RWPE2 (cell line): ENCODE measurements at regions not wholly inside any gene's neighbourhood (a gene's known extent, or its start where the extent isn't known, plus 50 kb on each side); places are given as distances from the start of the nearest gene placed in this dataset.

Experiments used
- ATAC-seq: fragments of 200-7000 bp; cut with Tn5 transposase; 3 replicates; pipeline ENCODE4 v1.9.1; 2021; ENCODE audit warnings: low read depth
- DNase-seq: peaks from one replicate; pipeline ENCODE4 v3.0.0-alpha.2; 2020; ENCODE audit warnings: low spot score
- H3K27ac ChIP-seq: fragments of 450-650 bp; 2 replicates; pipeline ENCODE4 v1.5.1; 2017; ENCODE audit warnings: mild to moderate bottlenecking; ENCODE audit not compliant: poor library complexity, severe bottlenecking
- H3K27me3 ChIP-seq: fragments of 250-450 bp; sonication (Bioruptor Pico); 2 replicates; pipeline ENCODE4 v1.5.1; 2021; ENCODE audit warnings: mild to moderate bottlenecking, moderate library complexity; ENCODE audit not compliant: insufficient read depth, poor library complexity, severe bottlenecking
- H3K36me3 ChIP-seq: fragments of 250-450 bp; sonication (Bioruptor Pico); 2 replicates; pipeline ENCODE4 v1.5.1; 2020; ENCODE audit warnings: low read depth, mild to moderate bottlenecking, moderate library complexity
- H3K4me1 ChIP-seq: fragments of 250-450 bp; sonication (Bioruptor Pico); 2 replicates; pipeline ENCODE4 v1.5.1; 2021; ENCODE audit warnings: mild to moderate bottlenecking, moderate library complexity; ENCODE audit not compliant: insufficient read depth, poor library complexity, severe bottlenecking
- H3K4me3 ChIP-seq: fragments of 250-450 bp; sonication (Bioruptor Pico); 2 replicates; pipeline ENCODE4 v1.5.1; 2021; ENCODE audit warnings: mild to moderate bottlenecking, moderate library complexity; ENCODE audit not compliant: severe bottlenecking
- H3K9me3 ChIP-seq: fragments of 250-450 bp; sonication (Bioruptor Pico); 2 replicates; pipeline ENCODE4 v1.5.1; 2021; ENCODE audit warnings: mild to moderate bottlenecking, moderate library complexity; ENCODE audit not compliant: severe bottlenecking
- TF ChIP-seq, protein P1 (sequence below): fragments of 450-650 bp; IDR thresholded peaks from one replicate; pipeline ENCODE4 v1.5.1; 2017; ENCODE audit warnings: mild to moderate bottlenecking, moderate library complexity; ENCODE audit not compliant: poor library complexity, severe bottlenecking

DNA sequence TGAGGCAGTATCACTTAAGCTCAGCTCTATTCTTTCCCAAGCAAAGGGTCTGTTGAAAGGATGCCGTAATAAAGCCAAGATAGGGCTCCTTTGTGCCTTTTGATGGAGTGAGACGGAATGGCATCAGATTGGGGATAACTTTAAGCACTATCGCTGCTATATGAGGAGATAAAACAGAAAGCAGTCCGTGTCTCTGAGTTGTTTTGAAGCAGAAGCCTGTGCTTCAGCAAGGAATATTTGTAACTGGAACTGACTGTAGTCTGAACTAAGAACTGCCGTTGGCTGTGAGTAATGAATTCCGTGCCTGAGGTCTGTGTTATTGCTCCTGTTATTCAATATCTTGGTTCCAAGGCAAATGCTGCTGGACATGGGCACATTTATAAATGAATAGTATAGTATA is 297.4 kb downstream of the ANKRD50 start:
- ATAC-seq (no peak), DNase-seq (no peak)
- Histone ChIP-seq H3K27me3 (no peaks in the 10 kb centered on the region), H3K4me3 (no peak overlapping the region), H3K27ac (peak overlapping the region; percentile 46), H3K36me3 (no peaks in the 10 kb centered on the region), H3K9me3 (no peaks in the 10 kb centered on the region), H3K4me1 (peaks cover 19% of the 10 kb centered on the region)
- TF ChIP-seq, protein P1, sequence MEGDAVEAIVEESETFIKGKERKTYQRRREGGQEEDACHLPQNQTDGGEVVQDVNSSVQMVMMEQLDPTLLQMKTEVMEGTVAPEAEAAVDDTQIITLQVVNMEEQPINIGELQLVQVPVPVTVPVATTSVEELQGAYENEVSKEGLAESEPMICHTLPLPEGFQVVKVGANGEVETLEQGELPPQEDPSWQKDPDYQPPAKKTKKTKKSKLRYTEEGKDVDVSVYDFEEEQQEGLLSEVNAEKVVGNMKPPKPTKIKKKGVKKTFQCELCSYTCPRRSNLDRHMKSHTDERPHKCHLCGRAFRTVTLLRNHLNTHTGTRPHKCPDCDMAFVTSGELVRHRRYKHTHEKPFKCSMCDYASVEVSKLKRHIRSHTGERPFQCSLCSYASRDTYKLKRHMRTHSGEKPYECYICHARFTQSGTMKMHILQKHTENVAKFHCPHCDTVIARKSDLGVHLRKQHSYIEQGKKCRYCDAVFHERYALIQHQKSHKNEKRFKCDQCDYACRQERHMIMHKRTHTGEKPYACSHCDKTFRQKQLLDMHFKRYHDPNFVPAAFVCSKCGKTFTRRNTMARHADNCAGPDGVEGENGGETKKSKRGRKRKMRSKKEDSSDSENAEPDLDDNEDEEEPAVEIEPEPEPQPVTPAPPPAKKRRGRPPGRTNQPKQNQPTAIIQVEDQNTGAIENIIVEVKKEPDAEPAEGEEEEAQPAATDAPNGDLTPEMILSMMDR, result no peak

DNA sequence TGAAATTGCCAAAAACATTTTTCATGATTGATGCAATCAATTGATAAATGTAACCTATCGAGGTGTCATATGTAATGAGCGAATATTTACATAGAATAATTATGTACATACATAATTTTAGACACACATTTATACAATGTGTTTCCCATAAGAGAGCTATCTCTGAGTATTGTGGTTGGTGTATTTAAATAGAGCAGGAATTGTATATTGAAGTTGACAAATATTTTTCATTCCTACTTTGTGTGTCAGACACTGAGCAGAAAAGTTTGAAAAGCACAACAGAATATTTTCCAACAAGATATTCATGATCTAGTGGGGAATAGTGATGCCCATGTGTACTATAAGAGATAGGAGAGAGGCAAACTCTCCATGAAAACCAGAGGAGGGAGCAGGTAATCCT is 295.2 kb downstream of the ANKRD50 start:
- Histone ChIP-seq H3K4me1 (peaks cover 19% of the 10 kb centered on the region), H3K27me3 (no peaks in the 10 kb centered on the region), H3K4me3 (no peak overlapping the region), H3K36me3 (no peaks in the 10 kb centered on the region), H3K9me3 (no peaks in the 10 kb centered on the region), H3K27ac (no peak overlapping the region)
- TF ChIP-seq, protein P1, result no peak
- DNase-seq (no peak), ATAC-seq (no peak)

DNA sequence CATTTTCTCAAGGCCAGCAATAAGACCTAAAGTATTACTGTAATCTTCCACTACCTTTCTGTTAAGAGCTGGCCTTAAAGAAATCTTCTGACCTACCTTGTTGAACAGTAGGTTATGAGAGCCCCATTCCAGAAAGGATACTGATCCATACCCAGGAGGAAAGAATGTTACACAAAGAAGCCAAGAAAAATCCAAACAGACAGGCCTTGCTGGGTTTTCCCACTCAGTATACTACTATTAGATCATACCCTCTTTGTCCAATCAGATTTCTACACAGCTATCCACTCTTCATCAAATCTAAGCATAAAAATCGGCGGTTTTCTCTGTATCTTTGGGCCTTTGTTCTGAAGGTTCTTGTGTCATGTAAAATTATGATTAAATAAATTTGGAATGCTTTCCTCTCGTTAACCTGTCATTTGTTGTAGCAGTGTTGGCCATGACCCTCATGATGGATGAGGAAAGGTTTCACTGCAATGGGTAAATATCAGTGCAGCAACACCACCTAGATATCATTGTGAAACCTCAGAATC is 292.3 kb downstream of the ANKRD50 start:
- no peak for DNase-seq

DNA sequence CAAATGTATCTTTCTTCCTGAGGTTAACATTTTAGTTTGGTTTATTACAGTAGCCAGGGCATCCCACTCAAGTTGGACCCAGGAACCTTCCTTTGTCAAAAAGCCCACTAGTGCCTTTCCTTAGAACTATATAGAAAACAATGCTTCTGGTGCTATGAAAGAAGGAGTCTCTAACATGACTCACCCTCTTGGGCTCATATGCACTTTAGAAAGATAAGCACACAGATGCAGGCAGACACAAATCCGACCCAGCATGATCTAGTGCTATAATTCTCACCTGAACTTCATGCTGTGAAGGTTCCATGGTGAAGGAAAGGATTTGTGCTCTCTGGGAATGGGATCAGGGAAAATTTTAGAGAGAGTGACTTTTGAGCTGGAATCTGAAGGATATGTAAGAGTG is 289.4 kb downstream of the ANKRD50 start:
- DNase-seq (no peak), ATAC-seq (peak; percentile 34; the same call in 1 of the 3 replicates)
- Histone ChIP-seq H3K36me3 (no peaks in the 10 kb centered on the region), H3K9me3 (no peaks in the 10 kb centered on the region), H3K4me1 (peaks cover 25% of the 10 kb centered on the region), H3K27me3 (no peaks in the 10 kb centered on the region), H3K4me3 (no peak overlapping the region), H3K27ac (peak overlapping the region; percentile 1)
- TF ChIP-seq, protein P1, result no peak

More for the DNA sequence above, 292.3 kb downstream of the ANKRD50 start:
- H3K9me3 ChIP-seq, result no peaks in the 10 kb centered on the region
- TF ChIP-seq, protein P1, result no peak
- ATAC-seq, result peak; percentile 54
- H3K4me1 ChIP-seq, result peaks cover 8% of the 10 kb centered on the region
- no peaks in the 10 kb centered on the region for H3K36me3 ChIP-seq
- peak overlapping the region; percentile 34 for H3K27ac ChIP-seq
- no peak overlapping the region for H3K4me3 ChIP-seq
- no peaks in the 10 kb centered on the region for H3K27me3 ChIP-seq

DNA sequence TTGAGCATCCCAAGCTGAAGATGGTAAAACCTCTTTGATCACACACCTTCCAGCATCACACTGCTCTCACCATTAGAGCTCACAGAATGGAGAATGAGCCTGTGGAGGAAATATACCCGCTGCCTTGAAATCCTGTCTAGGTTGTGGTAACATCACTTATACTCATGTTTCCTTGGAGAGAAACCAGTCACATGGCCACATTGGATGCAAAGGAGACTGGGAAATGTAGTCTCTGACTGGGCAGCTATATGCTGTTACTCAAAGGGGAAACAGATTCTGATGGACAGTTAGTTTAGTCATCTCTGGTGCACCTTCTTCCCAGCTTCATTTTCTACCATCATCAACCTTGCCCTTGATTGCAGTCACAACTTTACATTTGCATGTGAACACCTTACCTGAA is 286.3 kb downstream of the ANKRD50 start:
- no peaks in the 10 kb centered on the region for H3K27me3 ChIP-seq
- DNase-seq, result no peak
- no peak for ATAC-seq

More for the DNA sequence above, 286.3 kb downstream of the ANKRD50 start:
- Histone ChIP-seq H3K36me3 (no peaks in the 10 kb centered on the region), H3K4me1 (peaks cover 52% of the 10 kb centered on the region), H3K27ac (peak overlapping the region; percentile 96), H3K4me3 (no peak overlapping the region), H3K9me3 (no peaks in the 10 kb centered on the region)
- TF ChIP-seq, protein P1, result no peak
